NCI-H1417 (cell line): ENCODE measurements at regions not wholly inside any gene's neighbourhood (a gene's known extent, or its start where the extent isn't known, plus 50 kb on each side); places are given as distances from the start of the nearest gene placed in this dataset.

ENCODE experiments used
- DNase-seq, 3 experiments: peaks; one replicate each; lab custom pipeline; 2025; lab: John Stamatoyannopoulos, UW

DNA sequence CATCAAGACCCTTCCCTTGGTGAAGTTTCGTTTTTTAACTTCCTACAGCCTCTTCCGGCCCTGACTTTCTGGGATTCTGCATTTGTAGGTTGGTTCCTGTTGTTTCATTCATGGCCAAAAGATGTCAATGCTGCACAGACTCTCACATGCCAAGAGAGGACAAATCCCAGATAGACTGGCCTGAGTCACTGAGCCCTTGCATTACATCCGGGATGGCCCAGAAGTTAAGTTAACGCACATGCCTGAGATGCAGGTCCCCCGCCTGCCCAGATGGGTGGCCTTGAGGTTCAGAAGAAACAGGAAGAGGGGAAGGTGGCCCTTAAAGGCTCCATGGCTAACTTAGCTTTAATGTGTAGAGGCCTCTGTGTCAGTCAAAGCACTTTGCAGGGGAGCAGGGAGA lies 51.6 kb upstream of the SRGAP3 start:
- no peak for DNase-seq

GRCh38 chr3:9301798-9302197 lies 52.4 kb upstream of the SRGAP3 start:
- DNase-seq, result no peak

- DNase-seq, result peak; percentile 63 to 88 (median 69)
These were observed 53.2 kb upstream of the SRGAP3 start for GRCh38 chr3:9302425-9303181.

DNA sequence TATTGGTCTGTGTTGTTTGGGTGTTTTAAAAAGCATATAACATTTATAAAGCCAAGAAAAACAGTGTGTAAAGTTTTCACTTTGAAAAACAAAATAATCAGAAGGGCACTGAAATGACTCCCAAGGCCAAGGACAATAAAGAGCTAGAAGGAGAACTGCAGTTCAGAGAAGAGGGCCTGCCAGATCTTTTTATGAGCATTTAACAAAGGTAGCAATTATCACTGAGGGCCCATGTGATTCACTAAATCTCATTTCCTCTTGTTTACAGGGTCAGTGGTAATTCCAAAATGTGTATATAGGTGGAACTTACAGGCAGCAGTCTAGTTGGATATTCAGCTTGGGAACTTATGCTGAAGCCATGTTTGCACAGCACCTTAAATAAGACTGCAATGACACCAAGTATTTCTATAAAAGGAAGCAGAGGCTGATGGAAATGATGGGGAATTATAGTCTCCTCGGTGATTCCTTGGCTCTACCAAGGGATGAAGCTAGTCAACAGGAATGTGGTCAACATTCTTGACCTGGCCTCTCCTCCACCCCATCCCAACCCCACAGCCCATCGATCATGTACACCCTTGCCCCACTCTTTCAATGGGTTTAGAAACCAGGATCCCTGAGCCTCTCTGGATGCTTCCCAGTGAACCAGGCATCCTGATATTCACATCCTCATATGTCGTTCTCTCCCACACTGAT lies 54.4 kb upstream of the THUMPD3 start:
- DNase-seq, result peak in 1 of 3 experiments; percentile 53

- DNase-seq, result no peak
These were observed 52.8 kb upstream of the THUMPD3 start for GRCh38 chr3:9310043-9310442.

DNA sequence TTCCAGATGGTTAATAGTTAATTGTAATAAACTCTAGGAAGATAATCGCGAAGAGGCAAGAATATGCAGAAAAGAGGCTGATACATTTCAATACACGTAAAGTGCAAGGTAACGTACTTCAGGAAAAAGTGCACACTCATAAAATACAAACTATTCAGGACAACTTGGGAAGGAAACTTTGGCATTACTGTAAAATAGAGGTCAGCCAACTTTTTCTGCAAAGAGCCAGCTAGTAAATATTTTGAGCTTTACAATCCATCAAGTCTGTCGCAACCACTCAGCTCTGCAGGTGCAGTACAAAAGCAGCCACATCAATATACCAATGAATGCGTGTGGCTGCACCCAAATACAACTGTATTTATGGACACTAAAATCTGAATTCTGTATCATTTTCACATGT lies 51.6 kb upstream of the THUMPD3 start:
- no peak for DNase-seq
